HepG2 (cell line): ENCODE measurements at regions not wholly inside any gene's neighbourhood (a gene's known extent, or its start where the extent isn't known, plus 50 kb on each side); places are given as distances from the start of the nearest gene placed in this dataset.

Source experiments
- DPF2 ChIP-seq: sonication (generic); formaldehyde crosslinking; IDR thresholded peaks from 2 replicates; pipeline ENCODE4 v1.4.0; 2020; ENCODE audit warnings: mild to moderate bottlenecking, low read depth, missing genetic modification reagents, borderline replicate concordance
- FOSL1 ChIP-seq: sonication (generic); formaldehyde crosslinking; IDR thresholded peaks from 2 replicates; pipeline ENCODE4 v1.9.0; 2021; ENCODE audit warnings: missing genetic modification reagents, borderline replicate concordance
- FOXA3 ChIP-seq: IDR thresholded peaks from 2 replicates; pipeline ENCODE4 v1.6.1; 2016; ENCODE audit warnings: missing genetic modification reagents, missing compliant biosample characterization
- GATAD2A ChIP-seq: IDR thresholded peaks from 2 replicates; pipeline ENCODE4 v1.6.1; 2016
- HNF4A ChIP-seq: sonication (generic); formaldehyde crosslinking; IDR thresholded peaks from 2 replicates; pipeline ENCODE4 v1.4.0; 2020; ENCODE audit warnings: missing genetic modification reagents
- HNF4G ChIP-seq, 2 experiments: sonication (generic) in 1 of 2; formaldehyde crosslinking in 1 of 2; IDR thresholded peaks; 2 replicates each; pipeline versions ENCODE4 v1.4.0 to v1.6.1; 2011 to 2020; ENCODE audit warnings: borderline replicate concordance in 2 of 2, low read depth in 2 of 2, mild to moderate bottlenecking in 2 of 2, low read length in 1 of 2, missing genetic modification reagents in 1 of 2, moderate library complexity in 1 of 2
- JUNB ChIP-seq: sonication (generic); formaldehyde crosslinking; IDR thresholded peaks from 2 replicates; pipeline ENCODE4 v1.8.0; 2022; ENCODE audit warnings: missing genetic modification reagents, mild to moderate bottlenecking, borderline replicate concordance
- MED13 ChIP-seq: sonication (generic); formaldehyde crosslinking; IDR thresholded peaks from 2 replicates; pipeline ENCODE4 v1.5.0; 2020; ENCODE audit warnings: missing genetic modification reagents
- NFIC ChIP-seq: IDR thresholded peaks from 2 replicates; pipeline ENCODE4 v1.6.1; 2012; ENCODE audit warnings: mild to moderate bottlenecking, low read length, inconsistent platforms
- REXO4 ChIP-seq: sonication (generic); formaldehyde crosslinking; IDR thresholded peaks from 2 replicates; pipeline ENCODE4 v1.8.0; 2022; ENCODE audit warnings: missing genetic modification reagents, mild to moderate bottlenecking, borderline replicate concordance
- SAP130 ChIP-seq: IDR thresholded peaks from 2 replicates; pipeline ENCODE4 v1.6.1; 2016; ENCODE audit warnings: low read depth
- SOX5 ChIP-seq: IDR thresholded peaks from 2 replicates; pipeline ENCODE4 v1.6.1; 2016; ENCODE audit warnings: borderline replicate concordance
- ZNF138 ChIP-seq: sonication (generic); formaldehyde crosslinking; IDR thresholded peaks from 2 replicates; pipeline ENCODE4 v1.5.0; 2020; ENCODE audit warnings: mild to moderate bottlenecking, low read depth, missing genetic modification reagents
- ZNF234 ChIP-seq: sonication (generic); formaldehyde crosslinking; conservative IDR thresholded peaks from 2 replicates; pipeline ENCODE4 v1.5.1; 2020; ENCODE audit warnings: mild to moderate bottlenecking, missing genetic modification reagents
- ZNF720 ChIP-seq: sonication (generic); formaldehyde crosslinking; IDR thresholded peaks from 2 replicates; pipeline ENCODE4 v1.4.0; 2020; ENCODE audit warnings: missing genetic modification reagents
- TF ChIP-seq, protein P1 (sequence below): sonication (generic); formaldehyde crosslinking; IDR thresholded peaks from 2 replicates; pipeline ENCODE4 v1.4.0; 2020; ENCODE audit warnings: missing genetic modification reagents, mild to moderate bottlenecking, borderline replicate concordance
- TF ChIP-seq, protein P2 (sequence below): IDR thresholded peaks from 2 replicates; pipeline ENCODE4 v1.6.1; 2016; ENCODE audit warnings: low read depth
- TF ChIP-seq, protein P3 (sequence below): sonication (generic); formaldehyde crosslinking; IDR thresholded peaks from 2 replicates; pipeline ENCODE4 v1.4.0; 2020; ENCODE audit warnings: missing genetic modification reagents
- TF ChIP-seq, protein P4 (sequence below): sonication (generic); formaldehyde crosslinking; IDR thresholded peaks from 2 replicates; pipeline ENCODE4 v1.8.1; 2023; ENCODE audit warnings: mild to moderate bottlenecking, missing genetic modification reagents
- TF ChIP-seq, protein P5 (sequence below): IDR thresholded peaks from 2 replicates; pipeline ENCODE4 v1.6.1; 2012; ENCODE audit warnings: inconsistent platforms

DNA sequence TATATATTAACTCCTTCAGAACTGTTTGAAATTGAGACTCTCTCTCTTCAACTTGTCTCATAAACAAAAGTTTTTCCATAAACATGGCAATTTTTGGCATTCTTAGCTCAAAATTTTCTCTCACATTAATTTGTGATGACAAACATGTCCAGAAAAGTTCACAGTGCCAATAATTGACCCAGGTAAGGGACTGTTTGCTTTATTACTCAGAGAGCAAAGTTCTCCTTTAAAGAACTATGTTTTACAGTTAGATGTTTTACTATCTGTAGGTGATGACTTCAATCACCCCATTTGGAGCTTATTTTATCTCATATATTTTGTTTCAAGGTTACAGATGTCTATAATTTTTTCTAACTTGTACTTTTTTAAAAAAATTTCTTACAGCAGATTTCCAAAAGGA lies 855.6 kb downstream of the SLC16A7 start (continued):
- TF ChIP-seq, protein P1, sequence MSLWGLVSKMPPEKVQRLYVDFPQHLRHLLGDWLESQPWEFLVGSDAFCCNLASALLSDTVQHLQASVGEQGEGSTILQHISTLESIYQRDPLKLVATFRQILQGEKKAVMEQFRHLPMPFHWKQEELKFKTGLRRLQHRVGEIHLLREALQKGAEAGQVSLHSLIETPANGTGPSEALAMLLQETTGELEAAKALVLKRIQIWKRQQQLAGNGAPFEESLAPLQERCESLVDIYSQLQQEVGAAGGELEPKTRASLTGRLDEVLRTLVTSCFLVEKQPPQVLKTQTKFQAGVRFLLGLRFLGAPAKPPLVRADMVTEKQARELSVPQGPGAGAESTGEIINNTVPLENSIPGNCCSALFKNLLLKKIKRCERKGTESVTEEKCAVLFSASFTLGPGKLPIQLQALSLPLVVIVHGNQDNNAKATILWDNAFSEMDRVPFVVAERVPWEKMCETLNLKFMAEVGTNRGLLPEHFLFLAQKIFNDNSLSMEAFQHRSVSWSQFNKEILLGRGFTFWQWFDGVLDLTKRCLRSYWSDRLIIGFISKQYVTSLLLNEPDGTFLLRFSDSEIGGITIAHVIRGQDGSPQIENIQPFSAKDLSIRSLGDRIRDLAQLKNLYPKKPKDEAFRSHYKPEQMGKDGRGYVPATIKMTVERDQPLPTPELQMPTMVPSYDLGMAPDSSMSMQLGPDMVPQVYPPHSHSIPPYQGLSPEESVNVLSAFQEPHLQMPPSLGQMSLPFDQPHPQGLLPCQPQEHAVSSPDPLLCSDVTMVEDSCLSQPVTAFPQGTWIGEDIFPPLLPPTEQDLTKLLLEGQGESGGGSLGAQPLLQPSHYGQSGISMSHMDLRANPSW (CRISPR knock-in tag): no peak
- TF ChIP-seq ZNF234 (no peak), REXO4 (no peak), DPF2 (CRISPR knock-in tag) (0 out of 2 replicates have a peak, but pooled peaks have one; percentile 33), NFIC (0 out of 2 replicates have a peak, but pooled peaks have one; percentile 42), ZNF138 (CRISPR knock-in tag) (no peak), SAP130 (CRISPR knock-in tag) (0 out of 2 replicates have a peak, but pooled peaks have one; percentile 9), MED13 (no peak), ZNF720 (CRISPR knock-in tag) (no peak), JUNB (CRISPR knock-in tag) (peak; percentile 68; the same call in 1 of the 2 replicates), GATAD2A (CRISPR knock-in tag) (peak; percentile 61; the same call in 1 of the 2 replicates), HNF4G (IDR thresholded peaks at IDR 0.05; ENCODE audit: borderline replicate concordance, low read depth, low read length) (peak; percentile 35; the same call in 1 of the 2 replicates), HNF4G (CRISPR knock-in tag; IDR thresholded peaks at IDR 0.05; ENCODE audit: borderline replicate concordance, low read depth) (no peak), SOX5 (CRISPR knock-in tag) (peak; percentile 15; the same call in 1 of the 2 replicates), FOXA3 (peak; percentile 76), FOSL1 (CRISPR knock-in tag) (peak; percentile 94), HNF4A (CRISPR knock-in tag) (peak; percentile 68)
- TF ChIP-seq, protein P2, sequence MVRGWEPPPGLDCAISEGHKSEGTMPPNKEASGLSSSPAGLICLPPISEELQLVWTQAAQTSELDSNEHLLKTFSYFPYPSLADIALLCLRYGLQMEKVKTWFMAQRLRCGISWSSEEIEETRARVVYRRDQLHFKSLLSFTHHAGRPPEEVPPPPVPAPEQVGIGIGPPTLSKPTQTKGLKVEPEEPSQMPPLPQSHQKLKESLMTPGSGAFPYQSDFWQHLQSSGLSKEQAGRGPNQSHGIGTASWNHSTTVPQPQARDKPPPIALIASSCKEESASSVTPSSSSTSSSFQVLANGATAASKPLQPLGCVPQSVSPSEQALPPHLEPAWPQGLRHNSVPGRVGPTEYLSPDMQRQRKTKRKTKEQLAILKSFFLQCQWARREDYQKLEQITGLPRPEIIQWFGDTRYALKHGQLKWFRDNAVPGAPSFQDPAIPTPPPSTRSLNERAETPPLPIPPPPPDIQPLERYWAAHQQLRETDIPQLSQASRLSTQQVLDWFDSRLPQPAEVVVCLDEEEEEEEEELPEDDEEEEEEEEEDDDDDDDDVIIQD (CRISPR knock-in tag): peak; percentile 16; the same call in 1 of the 2 replicates
- TF ChIP-seq, protein P3, sequence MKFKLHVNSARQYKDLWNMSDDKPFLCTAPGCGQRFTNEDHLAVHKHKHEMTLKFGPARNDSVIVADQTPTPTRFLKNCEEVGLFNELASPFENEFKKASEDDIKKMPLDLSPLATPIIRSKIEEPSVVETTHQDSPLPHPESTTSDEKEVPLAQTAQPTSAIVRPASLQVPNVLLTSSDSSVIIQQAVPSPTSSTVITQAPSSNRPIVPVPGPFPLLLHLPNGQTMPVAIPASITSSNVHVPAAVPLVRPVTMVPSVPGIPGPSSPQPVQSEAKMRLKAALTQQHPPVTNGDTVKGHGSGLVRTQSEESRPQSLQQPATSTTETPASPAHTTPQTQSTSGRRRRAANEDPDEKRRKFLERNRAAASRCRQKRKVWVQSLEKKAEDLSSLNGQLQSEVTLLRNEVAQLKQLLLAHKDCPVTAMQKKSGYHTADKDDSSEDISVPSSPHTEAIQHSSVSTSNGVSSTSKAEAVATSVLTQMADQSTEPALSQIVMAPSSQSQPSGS (CRISPR knock-in tag): 0 out of 2 replicates have a peak, but pooled peaks have one; percentile 28
- TF ChIP-seq, protein P4, sequence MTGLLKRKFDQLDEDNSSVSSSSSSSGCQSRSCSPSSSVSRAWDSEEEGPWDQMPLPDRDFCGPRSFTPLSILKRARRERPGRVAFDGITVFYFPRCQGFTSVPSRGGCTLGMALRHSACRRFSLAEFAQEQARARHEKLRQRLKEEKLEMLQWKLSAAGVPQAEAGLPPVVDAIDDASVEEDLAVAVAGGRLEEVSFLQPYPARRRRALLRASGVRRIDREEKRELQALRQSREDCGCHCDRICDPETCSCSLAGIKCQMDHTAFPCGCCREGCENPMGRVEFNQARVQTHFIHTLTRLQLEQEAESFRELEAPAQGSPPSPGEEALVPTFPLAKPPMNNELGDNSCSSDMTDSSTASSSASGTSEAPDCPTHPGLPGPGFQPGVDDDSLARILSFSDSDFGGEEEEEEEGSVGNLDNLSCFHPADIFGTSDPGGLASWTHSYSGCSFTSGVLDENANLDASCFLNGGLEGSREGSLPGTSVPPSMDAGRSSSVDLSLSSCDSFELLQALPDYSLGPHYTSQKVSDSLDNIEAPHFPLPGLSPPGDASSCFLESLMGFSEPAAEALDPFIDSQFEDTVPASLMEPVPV (CRISPR knock-in tag): no peak
- TF ChIP-seq, protein P5, sequence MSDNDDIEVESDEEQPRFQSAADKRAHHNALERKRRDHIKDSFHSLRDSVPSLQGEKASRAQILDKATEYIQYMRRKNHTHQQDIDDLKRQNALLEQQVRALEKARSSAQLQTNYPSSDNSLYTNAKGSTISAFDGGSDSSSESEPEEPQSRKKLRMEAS: no peak
